GM04503 (cell line): ENCODE measurements at regions not wholly inside any gene's neighbourhood (a gene's known extent, or its start where the extent isn't known, plus 50 kb on each side); places are given as distances from the start of the nearest gene placed in this dataset.
"Not testable (repeated sequence)": the region's sequence is repeated elsewhere in the genome, so short reads cannot be mapped to it uniquely, and the experiment has no call there.

Source experiments
- DNase-seq: peaks from one replicate; pipeline ENCODE4 v3.0.0-alpha.2; 2012; ENCODE audit warnings: low read depth

- no peak for DNase-seq
Measured at GRCh38 chr2:16186661-16187481, 246.5 kb downstream of the MYCN start.

GRCh38 chr2:16185801-16186272 lies 245.5 kb downstream of the MYCN start:
- DNase-seq, result no peak

- DNase-seq, result no peak
Measured at GRCh38 chr2:16184945-16185660, 244.8 kb downstream of the MYCN start.

GRCh38 chr2:16184341-16184890 lies 244.1 kb downstream of the MYCN start:
- no peak for DNase-seq

GRCh38 chr2:16183345-16183744 lies 243.0 kb downstream of the MYCN start:
- DNase-seq, result no peak

GRCh38 chr2:16182841-16183240 lies 242.5 kb downstream of the MYCN start:
- DNase-seq, result no peak

- not testable (repeated sequence) for DNase-seq
Measured at GRCh38 chr2:16182311-16182815, 242.0 kb downstream of the MYCN start.

GRCh38 chr2:16181741-16182090 lies 241.4 kb downstream of the MYCN start:
- no peak for DNase-seq

GRCh38 chr2:16181062-16181740 lies 240.9 kb downstream of the MYCN start:
- DNase-seq, result no peak

GRCh38 chr2:16180631-16181030 lies 240.3 kb downstream of the MYCN start:
- DNase-seq, result no peak

- no peak for DNase-seq
Measured at GRCh38 chr2:16179701-16180416, 239.5 kb downstream of the MYCN start.

GRCh38 chr2:16178551-16179130 lies 238.3 kb downstream of the MYCN start:
- no peak for DNase-seq

- DNase-seq, result no peak
Measured at GRCh38 chr2:16177671-16178180, 237.4 kb downstream of the MYCN start.

GRCh38 chr2:16176971-16177480 lies 236.7 kb downstream of the MYCN start:
- no peak for DNase-seq

- DNase-seq, result no peak
Measured at GRCh38 chr2:16175247-16175825, 235.0 kb downstream of the MYCN start.

- DNase-seq, result no peak
Measured at GRCh38 chr2:16174693-16175045, 234.3 kb downstream of the MYCN start.

- no peak for DNase-seq
Measured at GRCh38 chr2:16173893-16174692, 233.7 kb downstream of the MYCN start.

- DNase-seq, result no peak
Measured at GRCh38 chr2:16172324-16173175, 232.2 kb downstream of the MYCN start.

- DNase-seq, result no peak
Measured at GRCh38 chr2:16171425-16171920, 231.1 kb downstream of the MYCN start.
